IPS-11a (cell line): ENCODE measurements at regions not wholly inside any gene's neighbourhood (a gene's known extent, or its start where the extent isn't known, plus 50 kb on each side); places are given as distances from the start of the nearest gene placed in this dataset.

Source experiments
- H3K4me3 ChIP-seq: one replicate; pipeline ENCODE4 v1.5.1; 2013; ENCODE audit warnings: low read depth, low read length, control low read depth

DNA sequence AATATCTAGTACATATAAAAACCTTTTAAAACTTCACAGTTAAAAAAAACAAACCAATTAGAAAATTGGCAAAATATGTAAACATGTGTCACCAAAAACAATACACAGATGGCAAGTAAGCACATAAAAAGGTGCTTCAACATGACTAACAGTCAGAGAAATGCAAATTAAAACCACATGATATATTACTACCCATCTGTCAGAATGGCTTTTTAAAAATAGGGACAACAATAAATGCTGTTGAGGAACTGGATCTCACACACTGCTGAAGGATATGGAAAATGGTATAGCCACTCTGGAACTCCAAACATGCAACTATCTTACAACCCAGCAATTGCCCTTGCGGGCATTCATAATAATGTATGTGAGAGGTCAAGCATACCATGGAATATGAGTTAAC lies 1153.6 kb downstream of the FLRT2 start:
- H3K4me3 ChIP-seq, result no peak overlapping the region

DNA sequence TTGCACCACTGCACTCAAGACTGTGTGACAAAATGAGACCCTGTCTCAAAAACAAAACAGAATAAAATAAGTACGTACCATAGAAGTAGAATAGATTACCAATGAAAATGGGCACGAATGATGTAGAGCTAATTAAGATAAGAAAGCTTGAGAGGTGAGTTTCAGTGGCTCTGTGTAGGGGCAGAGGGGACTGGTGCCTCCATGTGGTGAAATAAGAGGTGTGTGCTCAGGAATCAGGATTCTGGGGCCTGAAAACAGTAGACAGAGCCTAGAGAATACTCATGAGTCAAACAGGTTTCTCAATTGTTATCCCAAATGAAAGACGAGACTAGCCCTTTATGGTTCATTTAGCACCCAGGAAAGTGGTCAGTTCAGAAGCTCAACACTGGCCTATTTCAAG lies 1145.1 kb downstream of the FLRT2 start:
- H3K4me3 ChIP-seq, result no peak overlapping the region

DNA sequence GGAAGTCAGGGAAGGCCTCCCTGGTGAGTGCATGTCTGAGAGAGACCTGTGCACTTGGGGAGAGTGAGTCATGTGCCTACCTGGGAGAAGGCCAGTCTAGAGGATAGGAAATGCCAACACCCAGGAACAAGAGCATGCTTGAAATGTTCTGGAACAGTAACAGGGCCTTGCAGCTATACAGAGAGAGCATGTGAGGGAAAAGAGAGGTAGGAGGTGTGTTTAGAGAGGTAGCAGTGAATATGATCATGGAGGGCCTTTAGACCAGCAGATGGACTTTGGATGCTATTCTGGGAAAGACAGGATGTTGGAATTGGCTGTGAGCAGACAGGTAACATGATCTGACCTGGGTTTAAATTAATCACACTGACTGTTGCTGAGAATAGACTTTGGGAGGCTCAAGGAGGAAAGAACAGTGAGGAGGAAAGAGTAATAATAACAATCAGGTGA lies 1143.6 kb downstream of the FLRT2 start:
- H3K4me3 ChIP-seq, result no peak overlapping the region

DNA sequence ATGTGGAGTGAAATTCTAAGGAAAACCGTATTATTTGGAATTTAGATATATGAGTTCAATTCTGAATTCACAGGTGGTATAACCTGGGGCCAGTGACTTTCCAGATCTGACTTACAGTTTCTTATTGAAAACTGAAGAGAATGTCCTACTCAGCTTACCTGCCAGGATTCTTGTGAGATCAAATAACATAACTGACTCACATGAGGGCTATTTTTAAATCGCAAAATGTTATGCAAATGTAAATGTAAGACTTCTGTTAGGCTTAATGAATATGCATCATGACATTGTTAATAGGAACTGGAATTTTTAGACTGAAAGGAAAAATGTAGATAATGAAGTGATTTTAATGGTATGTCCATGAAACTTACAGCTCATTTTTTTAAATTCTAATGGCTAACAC lies 1142.1 kb downstream of the FLRT2 start:
- H3K4me3 ChIP-seq, result no peak overlapping the region

DNA sequence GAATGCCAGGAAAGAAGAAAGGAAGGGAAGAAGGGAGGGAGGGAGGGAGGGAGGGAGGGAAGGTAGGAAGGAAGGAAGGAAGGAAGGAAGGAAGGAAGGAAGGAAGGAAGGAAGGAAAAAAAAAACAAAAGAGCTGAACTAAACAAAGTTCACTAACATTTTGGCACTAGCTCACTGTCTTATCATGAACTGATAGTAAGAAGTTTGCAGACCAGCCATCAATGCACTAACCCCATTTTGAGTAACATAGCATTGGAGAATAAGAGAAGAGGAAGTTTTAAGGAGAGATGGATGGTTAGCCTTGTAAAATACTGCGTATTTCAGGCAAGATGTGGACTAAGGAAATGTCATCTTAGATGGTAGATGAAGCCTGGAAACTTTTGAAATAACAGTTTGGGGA lies 1136.0 kb downstream of the FLRT2 start:
- no peak overlapping the region for H3K4me3 ChIP-seq

DNA sequence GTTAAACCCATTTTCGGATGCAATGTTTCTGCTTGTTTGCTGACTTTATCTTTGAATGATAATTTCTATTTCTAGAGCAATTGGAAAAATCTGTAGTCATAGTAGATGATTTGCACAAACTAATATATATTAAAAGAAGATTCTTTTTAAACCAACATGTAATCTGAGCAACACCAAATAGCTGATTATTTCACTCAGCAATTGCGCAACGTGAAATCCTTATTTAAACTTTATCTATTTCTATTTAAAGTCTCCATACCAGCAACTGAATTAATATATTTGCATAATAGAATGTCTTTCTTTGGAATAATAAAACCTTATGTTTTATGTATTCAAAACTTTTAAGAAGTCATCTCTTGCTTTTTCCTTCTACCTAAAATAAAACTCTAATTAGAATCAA lies 1132.4 kb downstream of the FLRT2 start:
- no peak overlapping the region for H3K4me3 ChIP-seq

DNA sequence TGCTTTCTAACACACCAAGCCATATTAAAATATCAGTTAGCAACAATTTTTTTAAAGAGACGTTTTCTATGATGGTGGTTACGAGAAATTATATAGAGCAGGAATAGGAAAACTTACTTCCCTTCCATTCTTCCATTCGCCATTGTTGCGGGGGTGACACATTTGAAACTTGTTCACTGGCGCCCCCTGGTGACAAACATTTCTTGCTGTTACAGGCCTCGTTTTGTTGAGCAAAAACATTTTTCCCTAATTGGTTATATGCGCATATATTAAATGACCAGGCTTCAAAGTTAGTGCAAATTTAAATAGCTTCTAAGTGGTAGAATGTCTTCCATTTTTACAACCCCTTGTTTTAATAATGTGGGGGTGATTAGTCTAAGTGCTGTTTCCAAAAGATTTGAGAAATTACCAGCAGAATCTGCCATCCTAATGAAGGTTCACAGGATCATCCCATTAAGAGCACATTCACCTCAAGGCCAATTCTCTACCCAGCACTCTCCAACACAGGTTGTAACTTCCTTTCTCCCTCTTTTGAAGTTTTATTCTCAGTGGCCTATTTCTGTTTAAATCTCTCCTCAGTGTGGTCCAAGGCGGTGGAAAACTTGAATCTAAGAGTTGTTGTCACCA lies 1124.7 kb downstream of the FLRT2 start:
- no peak overlapping the region for H3K4me3 ChIP-seq

DNA sequence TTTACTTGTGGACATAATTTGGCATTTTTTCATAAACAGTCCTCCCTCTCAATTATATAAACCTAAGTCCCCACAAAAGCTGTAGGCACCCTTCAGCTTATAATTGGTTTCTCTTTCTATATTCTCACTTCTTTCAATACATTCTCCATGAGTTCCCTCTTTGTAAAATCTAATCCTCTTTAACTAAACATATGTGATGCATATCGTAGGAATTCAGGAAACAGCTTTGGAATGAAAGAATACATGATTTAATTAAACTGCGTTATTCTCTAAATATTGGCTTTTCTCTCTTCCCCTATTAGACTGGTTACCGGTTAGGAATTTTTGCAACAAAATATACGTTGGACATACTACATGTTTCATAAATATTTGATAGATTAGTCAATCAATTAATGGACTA lies 1122.6 kb downstream of the FLRT2 start:
- no peak overlapping the region for H3K4me3 ChIP-seq

DNA sequence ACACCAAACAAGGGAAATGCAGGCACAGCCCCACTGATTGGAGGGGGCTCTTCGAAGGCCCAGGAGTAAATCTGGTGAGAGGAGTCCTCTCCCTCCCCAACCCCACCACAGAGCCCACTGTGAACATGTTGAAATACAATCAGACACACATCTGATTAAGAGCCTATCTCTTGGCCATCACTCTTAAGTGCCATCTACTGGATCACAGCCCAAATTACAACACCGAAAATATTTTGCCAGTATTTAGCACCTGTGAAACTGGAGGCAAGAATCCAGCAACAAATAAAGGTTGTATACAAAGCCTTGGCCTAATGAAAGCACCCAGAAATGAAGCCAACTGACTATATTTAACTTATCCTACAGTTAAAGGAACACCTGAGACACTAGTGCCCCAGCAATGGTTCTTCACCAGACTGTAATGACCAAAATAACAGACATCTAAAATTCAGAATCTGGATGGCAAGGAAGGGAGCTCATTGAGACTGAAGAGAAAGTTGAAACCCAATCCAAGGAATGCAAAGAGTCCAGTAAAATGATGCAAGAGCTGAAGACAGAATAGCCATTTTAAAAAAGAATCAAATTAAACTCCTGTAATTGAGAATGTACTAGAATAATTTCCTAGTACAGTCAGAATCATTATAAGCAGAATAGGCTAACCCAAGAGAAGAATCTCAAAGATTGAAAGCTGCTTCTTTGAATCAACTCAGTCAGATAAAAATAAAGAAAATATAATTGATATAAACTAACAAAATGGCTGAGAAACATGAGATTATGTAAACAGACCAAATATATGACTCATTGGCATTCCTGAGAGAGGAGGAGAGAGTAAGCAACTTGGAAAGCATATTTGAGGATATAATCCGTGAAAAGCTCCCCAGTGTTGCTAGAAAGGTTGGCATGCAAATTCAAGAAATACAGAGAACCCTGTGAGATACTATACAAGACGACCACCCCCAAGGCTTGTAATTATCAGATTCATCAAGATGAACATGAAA lies 1117.0 kb downstream of the FLRT2 start:
- H3K4me3 ChIP-seq, result no peak overlapping the region

DNA sequence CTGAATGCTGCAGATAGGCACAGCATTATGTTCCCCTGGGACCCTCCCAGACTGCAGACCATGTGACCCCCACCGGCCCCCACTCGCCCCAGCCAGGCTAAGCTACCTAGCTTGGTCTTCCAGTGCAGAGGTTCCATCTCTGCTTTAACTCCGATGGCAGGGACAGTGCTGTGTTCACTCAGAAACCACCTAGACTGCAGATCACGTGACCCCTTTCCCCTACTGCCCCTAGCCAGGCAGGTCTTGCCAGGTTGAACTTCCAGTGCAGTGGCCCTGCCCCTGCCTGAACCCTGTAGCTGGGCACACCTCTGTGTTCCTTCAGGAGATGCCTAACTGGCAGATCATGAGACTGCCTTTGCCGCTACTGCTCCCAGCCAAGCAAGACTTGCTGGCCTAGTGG lies 1116.2 kb downstream of the FLRT2 start:
- H3K4me3 ChIP-seq, result no peak overlapping the region

DNA sequence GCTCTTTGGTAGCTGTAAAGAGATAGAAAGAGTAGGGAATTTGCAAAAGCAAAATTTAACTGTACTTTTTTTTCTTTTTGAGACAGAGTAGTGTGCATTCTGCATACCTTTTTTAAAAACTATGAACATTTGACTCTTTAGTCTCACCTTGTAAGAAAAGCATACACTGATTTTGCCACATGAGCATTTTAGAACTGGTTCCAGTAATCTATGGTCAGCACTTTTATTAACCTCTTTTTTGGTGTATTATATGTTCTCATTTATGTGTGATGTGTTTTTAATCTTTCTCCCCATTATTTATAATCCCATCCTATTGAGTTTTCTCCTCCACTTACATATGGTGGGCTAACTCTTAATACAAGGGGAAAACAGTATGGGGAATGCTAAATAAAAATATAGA lies 1111.4 kb downstream of the FLRT2 start:
- H3K4me3 ChIP-seq, result no peak overlapping the region

DNA sequence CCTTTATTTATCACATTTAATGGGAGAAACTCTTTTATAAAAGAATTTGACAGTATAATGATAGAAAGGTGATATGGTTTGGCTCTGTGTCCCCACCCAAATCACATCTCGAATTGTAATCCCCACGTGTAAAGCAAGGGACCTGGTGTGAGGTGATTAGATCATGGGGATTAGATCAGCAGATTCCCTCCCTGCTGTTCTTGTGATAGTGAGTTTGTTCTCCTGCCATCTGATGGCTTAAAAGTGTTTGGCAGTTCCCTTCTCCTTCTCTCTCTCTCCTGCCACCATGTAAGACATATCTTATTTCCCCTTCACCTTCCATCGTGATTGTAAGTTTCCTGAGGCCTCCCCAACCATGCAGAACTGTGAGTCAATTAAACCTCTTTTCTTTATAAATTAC lies 1110.3 kb downstream of the FLRT2 start:
- H3K4me3 ChIP-seq, result no peak overlapping the region

DNA sequence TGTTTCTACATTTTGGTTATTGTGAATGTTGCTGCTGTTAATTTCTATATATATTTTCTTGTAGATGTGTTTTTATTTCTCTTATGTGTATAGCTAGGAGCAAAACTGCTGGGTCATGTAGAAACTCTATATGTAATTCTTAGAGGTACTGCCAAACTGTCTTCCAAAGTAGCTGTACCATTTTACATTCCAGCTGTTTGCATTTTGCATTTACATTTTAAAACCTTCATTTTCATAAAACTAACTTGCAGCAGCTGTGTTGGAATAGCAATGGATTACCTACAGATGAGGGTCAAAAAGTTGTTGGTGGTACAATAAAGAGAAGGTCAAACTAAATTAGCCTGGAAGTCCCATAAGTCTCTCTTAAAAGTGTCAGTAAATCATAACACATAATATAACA lies 1109.7 kb downstream of the FLRT2 start:
- no peak overlapping the region for H3K4me3 ChIP-seq

DNA sequence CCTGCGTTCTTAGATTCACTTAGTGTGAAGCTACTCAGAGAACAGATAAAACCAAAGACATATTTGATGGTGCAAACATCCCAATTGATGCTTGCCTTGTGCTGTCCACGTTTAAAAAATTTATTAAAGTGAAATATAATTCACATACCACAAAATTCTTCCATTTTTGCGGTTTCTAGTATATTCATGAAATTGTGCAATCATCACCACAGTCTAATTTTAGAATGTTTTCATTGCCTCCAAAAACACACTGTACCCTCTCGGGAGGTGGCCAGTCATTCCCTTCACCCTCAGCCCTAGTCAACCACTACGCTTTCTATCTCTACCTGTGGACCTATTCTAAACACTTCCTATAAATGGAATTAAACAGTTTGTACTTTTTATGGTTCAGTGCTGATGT lies 1109.2 kb downstream of the FLRT2 start:
- no peak overlapping the region for H3K4me3 ChIP-seq

DNA sequence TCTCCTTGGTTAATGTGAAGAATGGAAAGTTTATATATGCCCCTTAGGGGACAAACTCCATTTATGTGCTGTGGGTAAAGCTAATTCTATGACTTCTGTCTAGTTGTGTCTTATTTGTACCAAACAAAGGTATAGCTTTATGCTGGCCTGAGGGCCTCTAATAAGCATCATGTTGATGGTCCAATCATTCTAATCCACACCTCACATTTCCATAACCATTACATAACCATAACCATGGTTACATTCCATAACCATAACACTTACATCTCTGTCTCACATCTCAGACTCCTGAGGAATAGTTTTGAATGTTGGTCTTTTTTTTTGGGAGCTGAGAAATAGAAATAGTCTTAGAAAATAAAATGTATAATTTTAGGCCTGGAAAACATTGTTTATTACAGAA lies 1097.1 kb downstream of the FLRT2 start:
- H3K4me3 ChIP-seq, result no peak overlapping the region

DNA sequence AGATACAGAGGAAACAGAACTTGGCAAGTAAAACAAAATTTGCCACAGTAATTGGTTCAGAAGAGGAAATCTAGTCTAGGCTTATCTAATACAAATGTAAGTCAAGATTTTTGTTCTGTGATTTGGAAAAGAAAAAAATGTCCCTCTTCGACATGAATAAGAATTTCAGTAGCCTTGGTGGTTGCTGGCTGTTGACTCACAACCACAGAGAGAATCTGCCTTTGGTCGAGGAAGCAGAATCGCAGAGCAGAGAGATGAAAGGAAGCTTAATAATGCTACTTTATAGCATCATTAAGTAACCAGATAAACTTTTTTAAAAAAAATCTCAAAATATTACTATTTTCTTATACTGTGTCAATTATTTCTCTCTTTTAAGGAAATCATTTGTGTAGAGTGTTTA lies 1096.6 kb downstream of the FLRT2 start:
- H3K4me3 ChIP-seq, result no peak overlapping the region

DNA sequence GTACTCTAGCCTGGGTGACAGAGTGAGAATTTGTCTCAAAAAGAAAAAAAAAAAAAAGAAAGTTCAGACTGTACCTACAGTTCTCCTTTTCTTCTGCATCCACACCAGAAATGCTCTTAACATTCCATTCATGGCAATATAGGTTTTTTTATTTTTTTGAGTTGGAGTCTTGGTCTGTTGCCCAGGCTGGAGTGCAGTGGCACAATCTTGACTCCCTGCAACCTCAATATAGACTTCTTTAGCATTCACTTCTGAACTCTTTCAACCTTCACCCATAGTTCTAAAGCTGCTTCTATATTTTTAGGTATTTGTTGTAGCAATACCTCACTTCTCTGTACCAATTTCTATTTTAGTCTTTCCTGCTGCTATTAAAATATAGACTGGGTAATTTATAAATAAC lies 1095.7 kb downstream of the FLRT2 start:
- H3K4me3 ChIP-seq, result no peak overlapping the region

DNA sequence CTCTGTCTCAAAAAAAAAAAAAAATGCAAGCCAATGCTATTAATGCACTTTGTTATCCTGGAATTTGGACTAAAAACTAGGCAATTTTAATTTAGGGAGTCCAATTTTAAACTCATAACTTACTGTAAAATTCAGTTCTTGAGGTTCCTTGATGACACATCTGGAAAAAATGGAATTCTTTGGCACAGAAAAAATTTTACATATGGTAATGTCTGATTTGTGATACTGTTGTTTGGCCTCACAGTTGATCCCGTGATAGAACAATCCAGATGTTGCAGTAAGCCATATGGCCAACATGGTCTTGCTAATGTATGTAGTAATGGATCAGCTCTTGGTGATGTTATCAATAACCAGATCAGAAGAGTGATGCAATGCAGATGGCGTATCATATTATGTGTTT lies 1089.8 kb downstream of the FLRT2 start:
- H3K4me3 ChIP-seq, result no peak overlapping the region

DNA sequence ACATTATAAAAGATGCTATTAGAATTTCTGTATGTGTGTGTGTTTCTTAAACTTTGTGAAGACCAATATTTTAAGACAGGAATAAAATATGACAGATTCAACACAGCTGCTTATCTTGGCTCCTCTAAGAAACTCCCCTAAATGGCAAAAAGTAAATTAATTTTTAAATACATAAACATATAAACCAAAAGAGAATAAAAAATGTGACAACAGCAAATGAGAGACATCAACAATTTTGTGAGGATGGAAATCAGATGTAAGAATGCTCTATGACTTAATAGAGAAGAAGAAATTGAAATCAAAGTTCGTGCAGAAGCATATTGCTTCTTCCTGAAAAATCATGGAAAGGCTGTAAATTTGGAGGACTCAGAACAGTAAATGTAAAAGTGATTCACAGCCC lies 1083.8 kb downstream of the FLRT2 start:
- no peak overlapping the region for H3K4me3 ChIP-seq

DNA sequence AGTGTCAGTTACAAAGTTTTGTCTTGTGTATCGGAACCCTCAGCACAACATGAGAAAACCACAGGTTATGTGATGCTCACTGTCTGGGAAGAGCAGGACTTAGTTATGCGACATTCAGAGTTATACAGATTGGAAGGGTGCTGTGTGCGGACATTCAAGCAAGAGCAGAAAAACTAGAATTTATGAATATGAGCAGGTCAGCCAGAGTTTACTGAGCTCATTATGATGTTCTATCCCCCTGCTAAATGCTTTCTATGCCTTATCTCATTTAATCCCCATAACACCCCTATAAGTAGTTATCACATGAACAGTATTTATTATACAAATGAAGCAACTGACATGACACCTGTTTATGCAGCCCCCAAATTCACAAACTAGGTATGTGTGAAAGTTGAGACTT lies 1083.2 kb downstream of the FLRT2 start:
- no peak overlapping the region for H3K4me3 ChIP-seq

DNA sequence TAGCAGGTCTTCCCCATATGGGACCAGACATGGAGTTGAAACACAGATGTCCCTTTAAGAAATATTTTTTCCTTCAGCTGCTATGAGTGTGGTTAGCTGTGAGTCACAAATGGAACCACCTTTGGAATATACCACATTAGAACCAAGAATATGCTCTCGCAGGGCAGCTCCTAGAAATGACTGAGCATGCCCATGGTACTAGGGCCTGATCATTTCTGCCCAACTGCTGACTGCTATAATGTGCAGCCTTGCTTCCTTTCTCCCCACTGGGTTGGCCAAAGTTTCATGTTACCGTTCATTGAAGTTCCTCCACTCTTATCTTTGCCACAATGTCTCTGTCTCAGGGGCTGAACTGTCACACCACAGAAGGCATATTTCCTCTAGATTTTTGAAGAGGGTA lies 1074.6 kb downstream of the FLRT2 start:
- H3K4me3 ChIP-seq, result no peak overlapping the region

DNA sequence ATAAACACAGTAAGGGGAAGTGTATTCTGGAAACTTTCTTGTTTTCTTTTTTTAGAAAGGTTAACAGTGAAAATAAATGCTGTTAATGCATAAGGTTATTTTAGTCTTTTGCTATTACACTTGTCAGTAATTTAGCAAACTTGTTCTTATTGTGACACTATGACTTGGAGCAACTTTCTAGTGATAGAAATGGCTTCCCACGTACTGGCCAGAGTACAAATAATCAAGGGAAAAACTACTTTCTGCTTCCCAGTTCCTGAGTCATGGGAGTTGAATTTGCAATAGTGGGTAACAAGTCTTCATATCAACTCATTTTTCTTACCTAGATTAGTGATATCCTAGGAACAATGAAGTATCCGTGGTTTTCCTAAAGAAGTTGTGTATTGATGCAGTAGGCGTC lies 1072.3 kb downstream of the FLRT2 start:
- no peak overlapping the region for H3K4me3 ChIP-seq
